Smooth muscle cell (in vitro differentiated cells): ENCODE measurements at regions not wholly inside any gene's neighbourhood (a gene's known extent, or its start where the extent isn't known, plus 50 kb on each side); places are given as distances from the start of the nearest gene placed in this dataset.

Experiments
- DNase-seq: peaks from one replicate; lab custom pipeline; 2025; ENCODE audit not compliant: unreplicated experiment; lab: John Stamatoyannopoulos, UW
- H2AFZ ChIP-seq: fragments of 200-600 bp; sonication (generic); 2 replicates; pipeline ENCODE4 v1.6.0; 2016; ENCODE audit warnings: antibody characterized with exemption, low read depth, mild to moderate bottlenecking
- H3F3A ChIP-seq: fragments of 200-600 bp; sonication (generic); 2 replicates; pipeline ENCODE4 v1.6.0; 2017; ENCODE audit warnings: antibody characterized with exemption, low read depth
- H3K27ac ChIP-seq: fragments of 200-600 bp; sonication (generic); 2 replicates; pipeline ENCODE4 v1.5.1; 2016; ENCODE audit warnings: low read depth, mild to moderate bottlenecking
- H3K27me3 ChIP-seq: fragments of 200-600 bp; sonication (generic); 2 replicates; pipeline ENCODE4 v1.6.1; 2016; ENCODE audit warnings: low read depth, mild to moderate bottlenecking
- H3K36me3 ChIP-seq: fragments of 200-600 bp; sonication (generic); 2 replicates; pipeline ENCODE4 v1.5.1; 2016; ENCODE audit warnings: low read depth
- H3K4me1 ChIP-seq: fragments of 200-600 bp; sonication (generic); 2 replicates; pipeline ENCODE4 v1.5.1; 2016; ENCODE audit warnings: low read depth
- H3K4me2 ChIP-seq: fragments of 200-600 bp; sonication (generic); 2 replicates; pipeline ENCODE4 v1.6.0; 2016; ENCODE audit warnings: mild to moderate bottlenecking
- H3K4me3 ChIP-seq: fragments of 200-600 bp; sonication (generic); 2 replicates; pipeline ENCODE4 v1.5.1; 2016; ENCODE audit warnings: mild to moderate bottlenecking
- H3K79me2 ChIP-seq: fragments of 200-600 bp; sonication (generic); 2 replicates; pipeline ENCODE4 v1.6.0; 2016; ENCODE audit warnings: low read depth, mild to moderate bottlenecking
- H3K9ac ChIP-seq: fragments of 200-600 bp; sonication (generic); 2 replicates; pipeline ENCODE4 v1.6.0; 2016; ENCODE audit warnings: low read depth
- H3K9me3 ChIP-seq: fragments of 200-600 bp; sonication (generic); replicated peaks from 2 replicates; pipeline ENCODE4 v1.5.1; 2016; ENCODE audit warnings: low read depth
- H4K20me1 ChIP-seq: fragments of 200-600 bp; sonication (generic); 2 replicates; pipeline ENCODE4 v1.6.0; 2016; ENCODE audit warnings: low read depth
- WGBS: methylation state at CpG from one replicate; pipeline ENCODE4 v1.1.7; 2016; ENCODE audit warnings: low lambda C conversion rate; 5-methylcytosine and 5-hydroxymethylcytosine counted together
- TF ChIP-seq, protein P1 (sequence below): fragments of 200-600 bp; sonication (generic); IDR thresholded peaks from 2 replicates; pipeline ENCODE4 v1.5.1; 2017; ENCODE audit warnings: borderline replicate concordance, mild to moderate bottlenecking, antibody characterized with exemption; ENCODE audit not compliant: insufficient read depth, poor library complexity, severe bottlenecking

DNA sequence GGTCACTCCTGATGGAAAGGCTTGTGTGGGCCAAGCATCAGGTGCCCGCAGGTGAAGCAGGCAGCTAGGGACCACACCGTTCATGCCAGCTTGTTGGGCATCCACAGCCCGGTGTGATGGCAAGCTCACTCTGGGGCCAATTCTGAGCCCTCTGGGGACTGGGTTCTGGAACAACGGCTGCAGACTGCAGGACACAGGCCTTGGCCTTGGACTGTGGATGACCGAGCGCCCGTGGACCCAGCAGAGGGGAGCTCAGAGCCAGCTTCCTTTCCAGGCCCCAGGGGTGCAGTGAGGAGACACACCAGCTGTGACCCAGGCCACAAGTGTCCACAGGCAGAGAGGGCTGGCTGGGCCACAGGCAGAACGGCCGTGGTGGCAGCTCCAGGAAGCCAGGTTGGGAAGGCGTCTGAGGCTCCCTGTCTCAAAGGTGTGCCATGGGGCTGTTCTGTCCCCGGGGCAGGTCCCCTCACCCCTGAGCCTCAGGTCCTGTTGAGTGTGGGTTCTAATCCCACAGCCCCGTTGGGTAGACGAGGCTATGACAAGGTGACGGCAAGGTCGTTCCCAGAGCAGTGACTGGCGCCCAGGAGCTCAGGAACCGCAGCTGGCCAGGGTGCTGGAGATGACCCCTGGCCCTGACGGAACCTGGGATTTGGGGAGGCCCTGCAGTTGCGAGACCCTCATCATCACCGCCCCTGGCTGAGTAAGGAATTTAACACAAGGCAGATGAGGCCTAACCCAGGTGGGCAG lies 1079.4 kb downstream of the BRD1 start:
- Histone ChIP-seq H3K4me3 (no peak overlapping the region), H3K4me2 (no peak overlapping the region), H3F3A (no peaks in the 10 kb centered on the region), H3K27me3 (no peaks in the 10 kb centered on the region), H3K9ac (no peak overlapping the region), H3K79me2 (no peaks in the 10 kb centered on the region), H3K27ac (no peak overlapping the region), H4K20me1 (no peaks in the 10 kb centered on the region), H3K36me3 (no peaks in the 10 kb centered on the region), H2AFZ (no peak overlapping the region), H3K9me3 (no peaks in the 10 kb centered on the region), H3K4me1 (no peaks in the 10 kb centered on the region)
- 91% methylated on average over 20 of the region's 20 CpGs for WGBS
- TF ChIP-seq, protein P1, sequence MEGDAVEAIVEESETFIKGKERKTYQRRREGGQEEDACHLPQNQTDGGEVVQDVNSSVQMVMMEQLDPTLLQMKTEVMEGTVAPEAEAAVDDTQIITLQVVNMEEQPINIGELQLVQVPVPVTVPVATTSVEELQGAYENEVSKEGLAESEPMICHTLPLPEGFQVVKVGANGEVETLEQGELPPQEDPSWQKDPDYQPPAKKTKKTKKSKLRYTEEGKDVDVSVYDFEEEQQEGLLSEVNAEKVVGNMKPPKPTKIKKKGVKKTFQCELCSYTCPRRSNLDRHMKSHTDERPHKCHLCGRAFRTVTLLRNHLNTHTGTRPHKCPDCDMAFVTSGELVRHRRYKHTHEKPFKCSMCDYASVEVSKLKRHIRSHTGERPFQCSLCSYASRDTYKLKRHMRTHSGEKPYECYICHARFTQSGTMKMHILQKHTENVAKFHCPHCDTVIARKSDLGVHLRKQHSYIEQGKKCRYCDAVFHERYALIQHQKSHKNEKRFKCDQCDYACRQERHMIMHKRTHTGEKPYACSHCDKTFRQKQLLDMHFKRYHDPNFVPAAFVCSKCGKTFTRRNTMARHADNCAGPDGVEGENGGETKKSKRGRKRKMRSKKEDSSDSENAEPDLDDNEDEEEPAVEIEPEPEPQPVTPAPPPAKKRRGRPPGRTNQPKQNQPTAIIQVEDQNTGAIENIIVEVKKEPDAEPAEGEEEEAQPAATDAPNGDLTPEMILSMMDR, result no peak
- no peak for DNase-seq

DNA sequence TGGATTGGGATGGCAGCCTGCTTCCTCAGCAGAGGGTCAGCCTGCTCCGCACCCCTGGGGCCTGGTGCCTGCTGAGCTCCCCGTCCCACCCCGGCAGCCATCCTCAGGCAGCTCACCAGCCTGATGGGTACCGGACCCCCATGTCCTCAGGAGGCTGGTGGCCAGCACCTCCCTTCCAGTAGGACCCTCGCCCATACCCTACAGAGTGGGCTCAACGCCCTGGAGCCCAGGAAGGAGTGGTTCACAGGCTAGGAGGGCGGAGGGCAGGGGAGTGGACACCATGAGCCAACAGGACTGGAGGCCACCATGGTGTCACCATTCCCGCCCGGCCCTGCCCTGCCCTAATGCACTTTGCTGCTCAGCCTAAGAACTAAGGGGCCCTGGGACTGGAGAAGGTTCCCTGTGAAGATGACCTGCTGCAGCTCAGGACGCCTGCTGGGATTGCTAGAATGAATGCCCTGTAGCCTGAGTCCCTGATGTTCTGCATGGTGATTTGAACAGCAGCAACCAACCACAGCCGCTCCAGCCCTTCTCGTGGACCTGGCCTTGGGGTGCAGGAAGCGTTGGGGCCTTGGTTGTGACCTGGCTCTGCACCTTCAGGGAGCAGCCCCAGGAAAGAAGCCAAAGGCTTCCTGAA lies 1080.8 kb downstream of the BRD1 start:
- Histone ChIP-seq H3K36me3 (no peaks in the 10 kb centered on the region), H4K20me1 (no peaks in the 10 kb centered on the region), H3K27ac (no peak overlapping the region), H3K79me2 (no peaks in the 10 kb centered on the region), H3K9me3 (no peaks in the 10 kb centered on the region), H3K9ac (no peak overlapping the region), H3K4me3 (no peak overlapping the region), H3K4me1 (no peaks in the 10 kb centered on the region), H3K27me3 (no peaks in the 10 kb centered on the region), H3F3A (no peaks in the 10 kb centered on the region), H2AFZ (no peak overlapping the region), H3K4me2 (no peak overlapping the region)
- WGBS, result 98% methylated on average over 13 of the region's 13 CpGs
- TF ChIP-seq, protein P1, result no peak
- no peak for DNase-seq

DNA sequence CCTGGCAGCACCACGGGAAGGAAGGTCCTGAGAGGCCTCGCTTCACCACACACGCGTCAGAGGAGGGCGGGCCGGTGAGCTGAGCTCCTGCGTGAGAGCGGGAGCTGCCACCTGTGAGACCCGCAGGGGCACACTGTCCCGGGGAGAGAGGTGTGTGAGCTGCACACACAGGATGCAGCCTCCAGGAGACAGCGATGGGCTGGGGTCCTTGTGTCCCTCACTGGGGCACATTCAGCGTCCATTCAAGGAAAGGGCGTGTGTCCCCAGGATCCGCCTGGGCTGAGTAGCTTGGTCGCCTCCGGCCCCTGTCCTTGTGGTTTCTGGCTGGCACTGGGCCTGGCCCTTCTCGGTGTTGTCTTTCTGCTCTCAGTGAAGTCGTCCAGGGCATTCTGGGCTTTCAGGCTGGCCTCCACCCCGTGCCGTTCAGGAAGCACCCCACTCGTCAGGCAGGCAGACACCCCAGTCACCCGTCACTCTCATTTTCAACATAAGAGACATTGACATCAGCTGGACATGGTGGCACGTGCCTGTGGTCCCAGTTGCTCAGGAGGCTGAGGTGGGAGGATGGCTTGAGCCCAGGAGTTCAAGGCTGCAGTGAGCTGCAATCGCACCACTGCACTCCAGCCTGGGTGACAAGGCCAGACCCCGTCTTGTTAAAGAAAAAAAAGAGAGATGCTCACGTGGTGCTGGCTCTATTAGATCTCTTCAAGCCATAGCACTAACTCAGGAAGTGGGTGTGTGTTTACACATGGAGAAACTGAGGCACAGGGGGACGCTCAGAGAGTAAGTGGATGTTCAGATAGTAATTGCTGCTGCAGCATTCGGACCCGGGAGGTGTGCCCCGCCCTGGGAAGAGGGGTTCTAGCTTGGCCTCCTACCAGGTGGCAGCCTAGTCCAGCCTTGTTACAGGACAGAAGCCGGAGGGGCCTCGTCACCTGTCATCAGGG lies 1081.6 kb downstream of the BRD1 start:
- Histone ChIP-seq H3K79me2 (no peaks in the 10 kb centered on the region), H3K4me2 (no peak overlapping the region), H3K27ac (no peak overlapping the region), H3F3A (no peaks in the 10 kb centered on the region), H3K27me3 (no peaks in the 10 kb centered on the region), H3K4me1 (no peaks in the 10 kb centered on the region), H3K36me3 (no peaks in the 10 kb centered on the region), H2AFZ (no peak overlapping the region), H3K4me3 (no peak overlapping the region), H3K9me3 (no peaks in the 10 kb centered on the region), H3K9ac (no peak overlapping the region), H4K20me1 (no peaks in the 10 kb centered on the region)
- no peak for DNase-seq
- 87% methylated on average over 32 of the region's 32 CpGs for WGBS
- TF ChIP-seq, protein P1, result no peak
